SU-DHL-6 (cell line): ENCODE measurements at regions not wholly inside any gene's neighbourhood (a gene's known extent, or its start where the extent isn't known, plus 50 kb on each side); places are given as distances from the start of the nearest gene placed in this dataset.

Source experiments
- H2AFZ ChIP-seq: fragments of 200-600 bp; sonication (generic); 2 replicates; pipeline ENCODE4 v1.6.1; 2014; ENCODE audit warnings: low read depth, mild to moderate bottlenecking, moderate library complexity, mixed read lengths, antibody characterized with exemption, low read length; ENCODE audit not compliant: severe bottlenecking
- H3F3A ChIP-seq: fragments of 200-600 bp; shearing (Covaris generic); 2 replicates; pipeline ENCODE4 v1.6.0; 2016; ENCODE audit warnings: antibody characterized with exemption, mild to moderate bottlenecking; ENCODE audit not compliant: insufficient read depth
- H3K27ac ChIP-seq: fragments of 200-600 bp; sonication (generic); 2 replicates; pipeline ENCODE4 v1.5.1; 2016; ENCODE audit warnings: low read depth, mild to moderate bottlenecking, low read length, moderate library complexity, mixed read lengths
- H3K27me3 ChIP-seq: fragments of 200-600 bp; sonication (generic), shearing (Covaris generic); 2 replicates; pipeline ENCODE4 v1.6.0; 2014; ENCODE audit warnings: mild to moderate bottlenecking, low read length
- H3K36me3 ChIP-seq: fragments of 200-600 bp; sonication (generic); 2 replicates; pipeline ENCODE4 v1.6.1; 2014; ENCODE audit warnings: mild to moderate bottlenecking, low read length, mixed read lengths
- H3K4me2 ChIP-seq: fragments of 300-600, 200-600 bp; shearing (Covaris generic), sonication (generic); 2 replicates; pipeline ENCODE4 v1.6.0; 2014; ENCODE audit warnings: low read length, low read depth, mild to moderate bottlenecking; ENCODE audit not compliant: poor library complexity, severe bottlenecking
- H3K4me3 ChIP-seq: fragments of 200-600 bp; sonication (generic); 2 replicates; pipeline ENCODE4 v1.5.1; 2014; ENCODE audit warnings: antibody characterized with exemption, low read length, mild to moderate bottlenecking, mixed read lengths; ENCODE audit not compliant: insufficient read depth, poor library complexity, severe bottlenecking
- H3K79me2 ChIP-seq: fragments of 200-600 bp; sonication (generic); 2 replicates; pipeline ENCODE4 v1.6.1; 2014; ENCODE audit warnings: mild to moderate bottlenecking, low read length, moderate library complexity; ENCODE audit not compliant: insufficient read depth
- H3K9ac ChIP-seq: fragments of 200-600 bp; sonication (generic); 2 replicates; pipeline ENCODE4 v1.7.0; 2014; ENCODE audit warnings: mild to moderate bottlenecking, low read length
- H3K9me2 ChIP-seq: fragments of 200-600 bp; sonication (generic); replicated peaks from 2 replicates; pipeline ENCODE4 v1.6.1; 2014; ENCODE audit warnings: low read length; ENCODE audit not compliant: insufficient read depth
- H3K9me3 ChIP-seq: fragments of 200-600 bp; sonication (generic); 2 replicates; pipeline ENCODE4 v1.6.1; 2014; ENCODE audit warnings: low read length, mixed read lengths; ENCODE audit not compliant: insufficient read depth
- H4K20me1 ChIP-seq: fragments of 200-600 bp; sonication (generic); 2 replicates; pipeline ENCODE4 v1.6.1; 2014; ENCODE audit warnings: low read depth, mild to moderate bottlenecking, antibody characterized with exemption, low read length, moderate library complexity, mixed read lengths
- CTCF ChIP-seq: fragments of 200-600 bp; sonication (generic); IDR thresholded peaks from one replicate; pipeline ENCODE4 v1.5.1; 2017; ENCODE audit warnings: antibody characterized with exemption, mild to moderate bottlenecking, low read length, moderate library complexity; ENCODE audit not compliant: insufficient read depth, poor library complexity, severe bottlenecking
- EZH2phosphoT487 ChIP-seq: fragments of 200-600 bp; sonication (generic), shearing (Covaris generic); conservative IDR thresholded peaks from 2 replicates; pipeline ENCODE4 v1.6.1; 2018; ENCODE audit warnings: mild to moderate bottlenecking, antibody characterized with exemption, low read length, moderate library complexity, mixed read lengths

DNA sequence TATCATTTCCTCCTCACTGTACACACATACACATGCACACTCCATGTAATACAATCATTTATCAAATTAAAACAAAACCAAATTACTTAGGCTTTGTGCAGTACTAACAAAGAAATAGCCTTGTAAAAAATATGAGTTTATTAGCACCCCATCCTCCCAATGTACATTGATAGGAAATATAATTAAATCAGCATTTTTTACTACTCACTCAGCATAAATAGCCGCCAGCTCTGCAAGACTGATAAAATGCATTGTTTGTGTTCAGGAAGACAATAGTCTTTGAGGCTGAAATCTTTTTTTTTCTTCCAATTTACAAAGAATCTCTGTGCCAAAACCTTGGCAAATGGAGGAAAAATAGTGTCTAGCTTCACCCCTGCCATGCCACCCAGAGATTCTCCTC, 497.6 kb upstream of the ADAMTS16 start:
- Histone ChIP-seq H4K20me1 (no peaks in the 10 kb centered on the region), H3F3A (no peaks in the 10 kb centered on the region), H3K27me3 (no peaks in the 10 kb centered on the region), H3K4me2 (no peak overlapping the region), H3K27ac (no peak overlapping the region), H3K9me3 (no peaks in the 10 kb centered on the region), H3K4me3 (no peak overlapping the region), H3K9ac (no peak overlapping the region), H3K9me2 (no peaks in the 10 kb centered on the region), H2AFZ (no peak overlapping the region), H3K36me3 (no peaks in the 10 kb centered on the region), H3K79me2 (no peaks in the 10 kb centered on the region)
- no peak for TF ChIP-seq CTCF

DNA sequence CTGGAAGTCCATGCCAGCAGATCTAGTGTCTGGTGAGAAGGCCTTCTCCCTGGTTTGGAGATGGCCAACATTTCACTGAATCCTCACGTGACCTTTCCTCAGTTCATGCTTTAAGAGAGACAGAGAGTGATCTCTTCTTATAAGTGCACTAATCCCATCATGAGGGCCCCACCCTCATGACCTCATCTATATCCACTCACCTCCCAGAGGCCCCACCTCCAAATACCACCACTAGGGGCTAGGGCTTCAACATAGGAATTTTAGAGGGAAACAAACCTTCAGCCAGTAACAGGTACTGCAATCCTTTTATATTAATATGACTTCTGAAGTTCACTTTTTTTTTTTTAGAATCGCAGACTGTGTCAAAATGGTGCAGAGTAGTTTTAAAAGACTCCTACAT, 496.9 kb upstream of the ADAMTS16 start:
- Histone ChIP-seq H3K36me3 (no peaks in the 10 kb centered on the region), H3K9ac (no peak overlapping the region), H3K27me3 (no peaks in the 10 kb centered on the region), H3K4me3 (no peak overlapping the region), H2AFZ (no peak overlapping the region), H3K9me3 (no peaks in the 10 kb centered on the region), H4K20me1 (no peaks in the 10 kb centered on the region), H3F3A (no peaks in the 10 kb centered on the region), H3K79me2 (no peaks in the 10 kb centered on the region), H3K9me2 (no peaks in the 10 kb centered on the region), H3K4me2 (no peak overlapping the region), H3K27ac (no peak overlapping the region)
- TF ChIP-seq EZH2phosphoT487 (no peak), CTCF (no peak)

DNA sequence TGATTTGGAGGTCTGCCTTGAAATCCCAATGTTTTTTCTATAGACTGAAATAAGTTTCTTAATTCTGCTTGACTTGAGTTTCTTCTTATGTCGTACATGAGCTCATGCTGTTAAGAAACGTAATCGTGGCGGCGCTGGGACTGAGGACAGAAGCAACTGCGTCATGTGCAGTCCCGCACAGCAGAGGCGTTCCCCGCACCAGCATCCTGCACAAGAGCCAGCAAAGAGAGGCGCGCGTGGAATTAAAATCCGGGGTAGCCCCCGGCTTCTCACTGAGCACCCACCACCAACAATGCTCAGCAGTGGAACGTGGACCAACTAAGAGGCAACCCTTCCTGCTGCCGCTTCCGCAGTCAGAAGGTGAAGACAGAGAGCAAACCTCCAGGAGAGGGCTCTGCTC, 496.2 kb upstream of the ADAMTS16 start:
- no peaks in the 10 kb centered on the region for H3K27me3 ChIP-seq
- H3F3A ChIP-seq = no peaks in the 10 kb centered on the region
- no peaks in the 10 kb centered on the region for H3K9me2 ChIP-seq
- H3K79me2 ChIP-seq = no peaks in the 10 kb centered on the region
- H4K20me1 ChIP-seq = no peaks in the 10 kb centered on the region
- H3K9me3 ChIP-seq = no peaks in the 10 kb centered on the region
- H3K36me3 ChIP-seq = no peaks in the 10 kb centered on the region
- no peak overlapping the region for H3K9ac ChIP-seq
- H2AFZ ChIP-seq = no peak overlapping the region
- no peak overlapping the region for H3K4me2 ChIP-seq
- no peak overlapping the region for H3K27ac ChIP-seq
- no peak overlapping the region for H3K4me3 ChIP-seq
- TF ChIP-seq CTCF (no peak), EZH2phosphoT487 (no peak)

DNA sequence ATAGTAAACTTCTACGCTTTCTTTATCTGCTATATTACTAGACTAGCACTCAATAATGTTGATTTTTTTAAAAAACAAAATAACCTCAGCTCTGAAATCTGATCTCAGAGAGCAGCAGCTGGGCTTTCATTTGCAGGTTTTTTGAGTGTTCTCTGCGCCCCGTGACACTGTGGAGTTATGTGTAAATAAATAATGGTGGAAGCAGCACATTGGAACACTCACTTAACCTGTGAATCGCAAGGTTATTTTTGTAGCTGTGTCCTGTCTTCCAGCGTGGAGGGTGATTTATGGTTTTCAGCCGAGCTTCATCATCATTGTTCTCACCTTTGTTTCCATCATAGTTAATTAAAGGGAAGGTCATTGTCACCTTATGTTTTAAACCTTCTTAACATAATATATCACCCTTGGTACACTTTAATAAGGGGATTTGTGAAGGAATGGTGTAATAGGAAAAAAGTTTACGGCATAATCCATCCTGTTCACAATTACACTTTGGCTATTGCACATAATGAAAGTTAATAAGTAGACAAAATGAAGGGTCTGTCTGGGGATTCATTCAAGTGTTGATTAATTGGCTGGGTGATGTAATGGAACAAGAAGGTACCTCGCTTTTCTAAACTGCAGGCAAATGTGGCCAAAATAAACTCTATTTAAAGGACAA, 493.3 kb upstream of the ADAMTS16 start:
- Histone ChIP-seq H4K20me1 (no peaks in the 10 kb centered on the region), H3K27me3 (no peaks in the 10 kb centered on the region), H3K4me2 (no peak overlapping the region), H3K9me2 (no peaks in the 10 kb centered on the region), H2AFZ (no peak overlapping the region), H3K9me3 (no peaks in the 10 kb centered on the region), H3K36me3 (no peaks in the 10 kb centered on the region), H3K4me3 (no peak overlapping the region), H3K9ac (no peak overlapping the region), H3F3A (no peaks in the 10 kb centered on the region), H3K79me2 (no peaks in the 10 kb centered on the region), H3K27ac (no peak overlapping the region)
- no peak for TF ChIP-seq CTCF
- TF ChIP-seq EZH2phosphoT487 = no peak
